Gastroesophageal sphincter (tissue), 3 donors: ENCODE measurements at regions not wholly inside any gene's neighbourhood (a gene's known extent, or its start where the extent isn't known, plus 50 kb on each side); places are given as distances from the start of the nearest gene placed in this dataset.

ENCODE experiments used
- EP300 ChIP-seq: sonication (generic); formaldehyde crosslinking; IDR thresholded peaks from one replicate; pipeline ENCODE4 v1.6.1; 2017; ENCODE audit warnings: antibody characterized with exemption, mild to moderate bottlenecking
- POLR2A ChIP-seq, 2 donors: fragments of 450-650 bp; IDR thresholded peaks; one replicate each; pipeline ENCODE4 v1.6.1; 2017; ENCODE audit warnings: antibody characterized with exemption in 2 of 2, mild to moderate bottlenecking in 2 of 2, moderate library complexity in 1 of 2
- POLR2AphosphoS5 ChIP-seq: sonication (generic); formaldehyde crosslinking; IDR thresholded peaks from one replicate; pipeline ENCODE4 v1.6.1; 2017; ENCODE audit warnings: antibody characterized with exemption
- TF ChIP-seq, protein P1 (sequence below), 4 experiments: fragments of 200-600 bp in 2 of 4; fragments of 450-650 bp in 2 of 4; sonication (generic) in 1 of 4; IDR thresholded peaks; one replicate each; pipeline ENCODE4 v1.5.1; 2017 to 2019; ENCODE audit warnings: antibody characterized with exemption in 4 of 4, mild to moderate bottlenecking in 2 of 4, moderate library complexity in 2 of 4

DNA sequence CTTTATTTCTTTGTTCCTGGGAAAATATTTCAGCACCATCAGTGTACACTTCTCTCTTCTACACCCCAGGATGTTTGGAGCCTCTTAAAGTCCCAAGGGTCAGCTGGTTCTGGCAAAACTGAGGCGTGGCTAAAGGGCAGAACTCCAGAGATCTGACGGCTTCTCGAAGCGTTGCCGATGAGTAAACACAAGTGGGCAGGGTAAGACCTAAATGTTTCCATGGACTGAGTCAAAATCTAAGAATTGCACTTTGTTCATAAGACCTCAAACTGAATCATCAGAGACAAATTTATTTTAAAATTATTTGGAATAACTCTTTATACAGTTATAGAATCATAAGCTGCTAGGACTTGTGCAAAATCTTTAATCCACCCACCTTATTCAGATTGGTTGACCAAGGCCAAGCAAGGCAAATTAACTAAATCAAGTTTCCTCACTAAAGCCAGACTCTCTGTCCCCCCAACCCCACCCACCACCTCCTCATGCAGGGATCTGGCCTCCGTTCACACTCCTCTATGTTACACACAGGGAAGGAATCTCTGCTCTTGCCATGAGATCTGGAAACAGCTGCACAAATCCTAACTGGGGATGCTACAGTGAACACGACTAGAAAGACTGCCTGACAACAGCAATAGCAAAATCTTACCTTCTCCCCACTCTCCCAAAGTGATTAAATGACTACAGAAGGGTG lies 342.6 kb upstream of the KLHL29 start:
- TF ChIP-seq, protein P1, sequence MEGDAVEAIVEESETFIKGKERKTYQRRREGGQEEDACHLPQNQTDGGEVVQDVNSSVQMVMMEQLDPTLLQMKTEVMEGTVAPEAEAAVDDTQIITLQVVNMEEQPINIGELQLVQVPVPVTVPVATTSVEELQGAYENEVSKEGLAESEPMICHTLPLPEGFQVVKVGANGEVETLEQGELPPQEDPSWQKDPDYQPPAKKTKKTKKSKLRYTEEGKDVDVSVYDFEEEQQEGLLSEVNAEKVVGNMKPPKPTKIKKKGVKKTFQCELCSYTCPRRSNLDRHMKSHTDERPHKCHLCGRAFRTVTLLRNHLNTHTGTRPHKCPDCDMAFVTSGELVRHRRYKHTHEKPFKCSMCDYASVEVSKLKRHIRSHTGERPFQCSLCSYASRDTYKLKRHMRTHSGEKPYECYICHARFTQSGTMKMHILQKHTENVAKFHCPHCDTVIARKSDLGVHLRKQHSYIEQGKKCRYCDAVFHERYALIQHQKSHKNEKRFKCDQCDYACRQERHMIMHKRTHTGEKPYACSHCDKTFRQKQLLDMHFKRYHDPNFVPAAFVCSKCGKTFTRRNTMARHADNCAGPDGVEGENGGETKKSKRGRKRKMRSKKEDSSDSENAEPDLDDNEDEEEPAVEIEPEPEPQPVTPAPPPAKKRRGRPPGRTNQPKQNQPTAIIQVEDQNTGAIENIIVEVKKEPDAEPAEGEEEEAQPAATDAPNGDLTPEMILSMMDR (IDR thresholded peaks at IDR 0.05) = no peak
- TF ChIP-seq POLR2A (IDR thresholded peaks at IDR 0.05) = no peak
- no peak for TF ChIP-seq POLR2AphosphoS5
- TF ChIP-seq EP300 = no peak
